ENCODE measurements at regions not wholly inside any gene's neighbourhood (a gene's known extent, or its start where the extent isn't known, plus 50 kb on each side); places are given as distances from the start of the nearest gene placed in this dataset.

DNA sequence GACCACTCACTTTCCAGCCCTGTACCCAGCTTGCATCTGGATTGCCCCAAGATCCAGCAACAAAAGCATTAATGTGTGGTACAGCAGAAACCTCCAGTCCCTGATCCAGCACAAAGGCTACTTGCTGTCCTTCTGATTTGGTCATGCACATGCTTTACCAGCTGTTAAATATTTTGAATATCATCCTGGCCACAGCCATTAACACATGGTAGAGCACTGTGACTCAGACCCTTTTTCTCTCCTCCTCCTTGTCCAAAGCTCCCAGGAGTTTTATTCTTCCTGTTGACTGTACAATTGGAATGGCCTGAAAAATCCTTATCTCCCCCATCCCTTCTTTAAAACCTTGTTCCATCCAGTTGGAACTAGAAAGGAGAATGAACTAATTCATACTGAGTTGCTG, 419.7 kb upstream of the TNP1 start:
- POLR2A ChIA-PET = no interaction called here
- BruUV-seq (replicated peaks) = no TSS peak
- TF ChIP-seq, protein P1, sequence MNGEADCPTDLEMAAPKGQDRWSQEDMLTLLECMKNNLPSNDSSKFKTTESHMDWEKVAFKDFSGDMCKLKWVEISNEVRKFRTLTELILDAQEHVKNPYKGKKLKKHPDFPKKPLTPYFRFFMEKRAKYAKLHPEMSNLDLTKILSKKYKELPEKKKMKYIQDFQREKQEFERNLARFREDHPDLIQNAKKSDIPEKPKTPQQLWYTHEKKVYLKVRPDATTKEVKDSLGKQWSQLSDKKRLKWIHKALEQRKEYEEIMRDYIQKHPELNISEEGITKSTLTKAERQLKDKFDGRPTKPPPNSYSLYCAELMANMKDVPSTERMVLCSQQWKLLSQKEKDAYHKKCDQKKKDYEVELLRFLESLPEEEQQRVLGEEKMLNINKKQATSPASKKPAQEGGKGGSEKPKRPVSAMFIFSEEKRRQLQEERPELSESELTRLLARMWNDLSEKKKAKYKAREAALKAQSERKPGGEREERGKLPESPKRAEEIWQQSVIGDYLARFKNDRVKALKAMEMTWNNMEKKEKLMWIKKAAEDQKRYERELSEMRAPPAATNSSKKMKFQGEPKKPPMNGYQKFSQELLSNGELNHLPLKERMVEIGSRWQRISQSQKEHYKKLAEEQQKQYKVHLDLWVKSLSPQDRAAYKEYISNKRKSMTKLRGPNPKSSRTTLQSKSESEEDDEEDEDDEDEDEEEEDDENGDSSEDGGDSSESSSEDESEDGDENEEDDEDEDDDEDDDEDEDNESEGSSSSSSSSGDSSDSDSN (CRISPR knock-in tag; IDR thresholded peaks at IDR 0.05) = no peak
- TF ChIP-seq ZNF703 (CRISPR knock-in tag; IDR thresholded peaks at IDR 0.05; ENCODE audit: borderline replicate concordance) (no peak), NFKBIZ (CRISPR knock-in tag; IDR thresholded peaks at IDR 0.05) (no peak), RBM39 (IDR thresholded peaks at IDR 0.05; ENCODE audit: low read depth, low read length, poor library complexity, severe bottlenecking) (no peak), ZFP1 (CRISPR knock-in tag; IDR thresholded peaks at IDR 0.05) (no peak), FOSL1 (CRISPR knock-in tag; IDR thresholded peaks at IDR 0.05; ENCODE audit: borderline replicate concordance) (no peak), ZNF567 (CRISPR knock-in tag; IDR thresholded peaks at IDR 0.05; ENCODE audit: borderline replicate concordance) (no peak), KLF15 (CRISPR knock-in tag; IDR thresholded peaks at IDR 0.05; ENCODE audit: borderline replicate concordance) (no peak), REXO4 (CRISPR knock-in tag; IDR thresholded peaks at IDR 0.05; ENCODE audit: borderline replicate concordance) (no peak), GPN1 (CRISPR knock-in tag; IDR thresholded peaks at IDR 0.05; ENCODE audit: borderline replicate concordance) (no peak), ZNF720 (CRISPR knock-in tag; IDR thresholded peaks at IDR 0.05) (no peak), TEAD3 (CRISPR knock-in tag; optimal IDR thresholded peaks at IDR 0.05; ENCODE audit: borderline replicate concordance) (no peak), PRMT3 (CRISPR knock-in tag; IDR thresholded peaks at IDR 0.05; ENCODE audit: borderline replicate concordance, low read depth) (no peak), NPAS2 (CRISPR knock-in tag; IDR thresholded peaks at IDR 0.05; ENCODE audit: borderline replicate concordance) (no peak), MTA3 (CRISPR knock-in tag; IDR thresholded peaks at IDR 0.05) (no peak)
- TF ChIP-seq, protein P2, sequence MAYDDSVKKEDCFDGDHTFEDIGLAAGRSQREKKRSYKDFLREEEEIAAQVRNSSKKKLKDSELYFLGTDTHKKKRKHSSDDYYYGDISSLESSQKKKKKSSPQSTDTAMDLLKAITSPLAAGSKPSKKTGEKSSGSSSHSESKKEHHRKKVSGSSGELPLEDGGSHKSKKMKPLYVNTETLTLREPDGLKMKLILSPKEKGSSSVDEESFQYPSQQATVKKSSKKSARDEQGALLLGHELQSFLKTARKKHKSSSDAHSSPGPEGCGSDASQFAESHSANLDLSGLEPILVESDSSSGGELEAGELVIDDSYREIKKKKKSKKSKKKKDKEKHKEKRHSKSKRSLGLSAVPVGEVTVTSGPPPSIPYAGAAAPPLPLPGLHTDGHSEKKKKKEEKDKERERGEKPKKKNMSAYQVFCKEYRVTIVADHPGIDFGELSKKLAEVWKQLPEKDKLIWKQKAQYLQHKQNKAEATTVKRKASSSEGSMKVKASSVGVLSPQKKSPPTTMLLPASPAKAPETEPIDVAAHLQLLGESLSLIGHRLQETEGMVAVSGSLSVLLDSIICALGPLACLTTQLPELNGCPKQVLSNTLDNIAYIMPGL (CRISPR knock-in tag; IDR thresholded peaks at IDR 0.05; ENCODE audit: borderline replicate concordance in 1 of 2, low read depth in 1 of 2) = no peak
- TF ChIP-seq, protein P3, sequence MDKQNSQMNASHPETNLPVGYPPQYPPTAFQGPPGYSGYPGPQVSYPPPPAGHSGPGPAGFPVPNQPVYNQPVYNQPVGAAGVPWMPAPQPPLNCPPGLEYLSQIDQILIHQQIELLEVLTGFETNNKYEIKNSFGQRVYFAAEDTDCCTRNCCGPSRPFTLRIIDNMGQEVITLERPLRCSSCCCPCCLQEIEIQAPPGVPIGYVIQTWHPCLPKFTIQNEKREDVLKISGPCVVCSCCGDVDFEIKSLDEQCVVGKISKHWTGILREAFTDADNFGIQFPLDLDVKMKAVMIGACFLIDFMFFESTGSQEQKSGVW (CRISPR knock-in tag; IDR thresholded peaks at IDR 0.05; ENCODE audit: borderline replicate concordance) = no peak
- TF ChIP-seq, protein P4, sequence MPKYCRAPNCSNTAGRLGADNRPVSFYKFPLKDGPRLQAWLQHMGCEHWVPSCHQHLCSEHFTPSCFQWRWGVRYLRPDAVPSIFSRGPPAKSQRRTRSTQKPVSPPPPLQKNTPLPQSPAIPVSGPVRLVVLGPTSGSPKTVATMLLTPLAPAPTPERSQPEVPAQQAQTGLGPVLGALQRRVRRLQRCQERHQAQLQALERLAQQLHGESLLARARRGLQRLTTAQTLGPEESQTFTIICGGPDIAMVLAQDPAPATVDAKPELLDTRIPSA (CRISPR knock-in tag; IDR thresholded peaks at IDR 0.05; ENCODE audit: borderline replicate concordance) = no peak
- TF ChIP-seq, protein P5, sequence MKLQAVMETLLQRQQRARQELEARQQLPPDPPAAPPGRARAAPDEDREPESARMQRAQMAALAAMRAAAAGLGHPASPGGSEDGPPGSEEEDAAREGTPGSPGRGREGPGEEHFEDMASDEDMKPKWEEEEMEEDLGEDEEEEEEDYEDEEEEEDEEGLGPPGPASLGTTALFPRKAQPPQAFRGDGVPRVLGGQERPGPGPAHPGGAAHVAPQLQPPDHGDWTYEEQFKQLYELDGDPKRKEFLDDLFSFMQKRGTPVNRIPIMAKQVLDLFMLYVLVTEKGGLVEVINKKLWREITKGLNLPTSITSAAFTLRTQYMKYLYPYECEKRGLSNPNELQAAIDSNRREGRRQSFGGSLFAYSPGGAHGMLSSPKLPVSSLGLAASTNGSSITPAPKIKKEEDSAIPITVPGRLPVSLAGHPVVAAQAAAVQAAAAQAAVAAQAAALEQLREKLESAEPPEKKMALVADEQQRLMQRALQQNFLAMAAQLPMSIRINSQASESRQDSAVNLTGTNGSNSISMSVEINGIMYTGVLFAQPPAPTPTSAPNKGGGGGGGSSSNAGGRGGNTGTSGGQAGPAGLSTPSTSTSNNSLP (IDR thresholded peaks at IDR 0.05; ENCODE audit: low read depth, low read length) = no peak

More for the DNA sequence above, 419.7 kb upstream of the TNP1 start:
- CTCF ChIA-PET (ENCODE audit: low intra/inter-chr PET ratio, low total read pairs) = no interaction called here
- in situ Hi-C loops (cut with HindIII; ENCODE audit: extremely low pct_ligation_motif_present, low pct_unique_long_range_greater_than_20kb) = no loop called here
- FAIRE-seq (no peak), DNase-seq (ENCODE audit: low spot score) (no peak), ATAC-seq (no peak)
- Histone ChIP-seq H3K36me3 (replicated peaks in 1 of 2; ENCODE audit: control insufficient read depth in 1 of 2, insufficient read depth in 2 of 2, low read length in 2 of 2) (no peaks in the 10 kb centered on the region), H3K4me1 (ENCODE audit: insufficient read depth, low read length) (no peaks in the 10 kb centered on the region), H3K27me3 (ENCODE audit: control insufficient read depth in 1 of 2, insufficient read depth in 2 of 2, low read length in 2 of 2) (0 out of 5 replicates have a peak, but pooled peaks cover 0 to 3% of the 10 kb centered on the region in 2 experiments), H3K4me3 (replicated peaks in 1 of 3; ENCODE audit: insufficient read depth in 1 of 3, low read depth in 2 of 3, low read length in 3 of 3) (no peak overlapping the region), H3K79me2 (ENCODE audit: insufficient read depth, low read length) (no peaks in the 10 kb centered on the region), H3K4me2 (ENCODE audit: low read depth, low read length) (no peak overlapping the region), H3K9ac (ENCODE audit: insufficient read depth, low read depth, low read length) (no peak overlapping the region), H3K9me3 (ENCODE audit: low read length) (no peaks in the 10 kb centered on the region), H2AFZ (ENCODE audit: low read length) (no peak overlapping the region), H4K20me1 (ENCODE audit: insufficient read depth, low read length) (no peaks in the 10 kb centered on the region), H3K27ac (ENCODE audit: extremely low read length, insufficient read depth, low read length) (no peak overlapping the region)
- intact Hi-C loops (cut with micrococcal nuclease; ENCODE audit: unreplicated experiment) = no loop called here
